ENCODE measurements at regions not wholly inside any gene's neighbourhood (a gene's known extent, or its start where the extent isn't known, plus 50 kb on each side); places are given as distances from the start of the nearest gene placed in this dataset.

DNA sequence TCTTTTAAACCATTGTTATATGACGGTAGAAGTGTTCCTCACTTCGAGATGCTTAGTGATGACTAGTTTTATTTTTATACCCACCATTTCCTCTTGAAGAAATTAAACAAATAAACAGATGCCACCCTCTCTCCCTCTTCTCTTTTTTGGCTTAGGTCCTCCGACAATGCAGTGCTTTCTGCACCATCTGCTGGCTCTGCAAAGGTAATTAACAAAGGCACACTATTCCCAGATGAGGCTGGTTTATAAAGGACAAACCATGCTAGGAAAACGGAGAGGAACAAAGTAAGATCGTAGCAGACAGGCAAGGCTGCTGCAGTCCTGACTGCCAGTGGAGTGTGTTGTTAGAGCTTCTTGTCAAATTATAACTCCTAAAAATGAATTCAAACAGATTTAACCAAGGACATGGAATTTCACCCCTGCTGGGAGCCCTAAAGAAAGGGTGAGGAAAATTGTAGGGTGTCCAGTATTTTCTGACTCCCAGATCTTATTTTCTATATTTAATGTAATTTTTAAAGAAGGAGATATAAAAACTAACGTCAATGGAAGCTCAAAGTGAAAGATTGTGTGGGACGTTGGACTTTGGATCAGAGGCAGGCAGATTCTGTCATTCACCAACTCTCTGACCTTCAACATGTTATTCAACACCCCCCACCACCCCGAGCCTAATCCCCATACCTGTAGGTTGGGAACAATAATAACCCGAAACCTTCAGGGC, 142.1 kb downstream of the CPEB2 start:
- H4K20me1 ChIP-seq (ENCODE audit: insufficient read depth, low read length): no peaks in the 10 kb centered on the region
- no peak for TF ChIP-seq EZH2 (IDR thresholded peaks at IDR 0.05; ENCODE audit: insufficient read depth, low read length)
- TF ChIP-seq, protein P1, sequence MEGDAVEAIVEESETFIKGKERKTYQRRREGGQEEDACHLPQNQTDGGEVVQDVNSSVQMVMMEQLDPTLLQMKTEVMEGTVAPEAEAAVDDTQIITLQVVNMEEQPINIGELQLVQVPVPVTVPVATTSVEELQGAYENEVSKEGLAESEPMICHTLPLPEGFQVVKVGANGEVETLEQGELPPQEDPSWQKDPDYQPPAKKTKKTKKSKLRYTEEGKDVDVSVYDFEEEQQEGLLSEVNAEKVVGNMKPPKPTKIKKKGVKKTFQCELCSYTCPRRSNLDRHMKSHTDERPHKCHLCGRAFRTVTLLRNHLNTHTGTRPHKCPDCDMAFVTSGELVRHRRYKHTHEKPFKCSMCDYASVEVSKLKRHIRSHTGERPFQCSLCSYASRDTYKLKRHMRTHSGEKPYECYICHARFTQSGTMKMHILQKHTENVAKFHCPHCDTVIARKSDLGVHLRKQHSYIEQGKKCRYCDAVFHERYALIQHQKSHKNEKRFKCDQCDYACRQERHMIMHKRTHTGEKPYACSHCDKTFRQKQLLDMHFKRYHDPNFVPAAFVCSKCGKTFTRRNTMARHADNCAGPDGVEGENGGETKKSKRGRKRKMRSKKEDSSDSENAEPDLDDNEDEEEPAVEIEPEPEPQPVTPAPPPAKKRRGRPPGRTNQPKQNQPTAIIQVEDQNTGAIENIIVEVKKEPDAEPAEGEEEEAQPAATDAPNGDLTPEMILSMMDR (IDR thresholded peaks at IDR 0.05; ENCODE audit: insufficient read depth, low read depth, low read length): no peak
- H3K79me2 ChIP-seq (ENCODE audit: insufficient read depth, low read length): no peaks in the 10 kb centered on the region
- H3K4me2 ChIP-seq (ENCODE audit: low read length): no peak overlapping the region
- no peaks in the 10 kb centered on the region for H3K27me3 Mint-ChIP-seq (ENCODE audit: low read depth, unreplicated experiment)
- no peak overlapping the region for H3K4me3 Mint-ChIP-seq (ENCODE audit: unreplicated experiment)
- peaks cover 1% of the 10 kb centered on the region for H3K9me3 Mint-ChIP-seq (ENCODE audit: unreplicated experiment)
- H3K27me3 ChIP-seq (ENCODE audit: insufficient read depth, low read length): no peaks in the 10 kb centered on the region
- H3K36me3 ChIP-seq (ENCODE audit: insufficient read depth, low read length): no peaks in the 10 kb centered on the region
- H3K4me1 ChIP-seq (ENCODE audit: insufficient read depth, low read length): peaks cover 12% of the 10 kb centered on the region
- no peak overlapping the region for H3K27ac Mint-ChIP-seq (ENCODE audit: unreplicated experiment)
- DNase-seq (ENCODE audit: low read depth): no peak
- no peaks in the 10 kb centered on the region for H3K9me3 ChIP-seq (ENCODE audit: insufficient read depth, low read depth, low read length)
- H3K36me3 Mint-ChIP-seq (ENCODE audit: low read depth, unreplicated experiment): peaks cover 2% of the 10 kb centered on the region
- no peak overlapping the region for H3K9ac ChIP-seq (ENCODE audit: low read length)
- H3K27ac ChIP-seq (ENCODE audit: low read depth, low read length): no peak overlapping the region
- H3K4me3 ChIP-seq (ENCODE audit: insufficient read depth, low read depth, low read length): no peak overlapping the region
- no peak for FAIRE-seq
- H3K4me1 Mint-ChIP-seq (ENCODE audit: low read depth, unreplicated experiment): peaks cover 26% of the 10 kb centered on the region
- H2AFZ ChIP-seq (ENCODE audit: low read depth, low read length): no peak overlapping the region

DNA sequence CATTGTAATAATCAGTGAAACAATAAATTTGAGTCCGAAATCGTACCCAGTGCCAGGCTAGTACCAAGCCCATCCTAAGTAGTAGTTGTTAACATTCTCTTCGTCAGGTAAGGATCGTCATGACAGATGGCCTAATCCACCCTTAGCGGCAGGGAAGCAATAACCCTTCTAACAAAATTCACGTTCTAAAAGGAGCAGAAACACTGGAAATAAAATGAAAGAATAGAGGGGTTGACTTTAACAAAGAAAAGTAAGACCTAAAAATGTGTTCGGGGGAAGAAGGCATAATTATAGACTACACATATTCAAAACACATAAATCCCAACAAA, 142.7 kb downstream of the CPEB2 start:
- Histone ChIP-seq H3K27ac (ENCODE audit: low read depth, low read length) (no peak overlapping the region), H2AFZ (ENCODE audit: low read depth, low read length) (no peak overlapping the region), H3K27me3 (ENCODE audit: insufficient read depth, low read length) (no peaks in the 10 kb centered on the region), H4K20me1 (ENCODE audit: insufficient read depth, low read length) (no peaks in the 10 kb centered on the region), H3K4me2 (ENCODE audit: low read length) (no peak overlapping the region), H3K4me3 (ENCODE audit: insufficient read depth, low read depth, low read length) (no peak overlapping the region), H3K9ac (ENCODE audit: low read length) (no peak overlapping the region), H3K79me2 (ENCODE audit: insufficient read depth, low read length) (no peaks in the 10 kb centered on the region), H3K36me3 (ENCODE audit: insufficient read depth, low read length) (no peaks in the 10 kb centered on the region), H3K9me3 (ENCODE audit: insufficient read depth, low read depth, low read length) (no peaks in the 10 kb centered on the region), H3K4me1 (ENCODE audit: insufficient read depth, low read length) (peaks cover 16% of the 10 kb centered on the region)
- H3K36me3 Mint-ChIP-seq (ENCODE audit: low read depth, unreplicated experiment): peaks cover 2% of the 10 kb centered on the region
- TF ChIP-seq, protein P1 (IDR thresholded peaks at IDR 0.05; ENCODE audit: insufficient read depth, low read depth, low read length): no peak
- TF ChIP-seq EZH2 (IDR thresholded peaks at IDR 0.05; ENCODE audit: insufficient read depth, low read length): no peak
- H3K27ac Mint-ChIP-seq (ENCODE audit: unreplicated experiment): no peak overlapping the region
- no peaks in the 10 kb centered on the region for H3K27me3 Mint-ChIP-seq (ENCODE audit: low read depth, unreplicated experiment)
- H3K9me3 Mint-ChIP-seq (ENCODE audit: unreplicated experiment): peaks cover 1% of the 10 kb centered on the region
- no peak for FAIRE-seq
- H3K4me3 Mint-ChIP-seq (ENCODE audit: unreplicated experiment): no peak overlapping the region
- peaks cover 30% of the 10 kb centered on the region for H3K4me1 Mint-ChIP-seq (ENCODE audit: low read depth, unreplicated experiment)
- DNase-seq (ENCODE audit: low read depth): no peak

DNA sequence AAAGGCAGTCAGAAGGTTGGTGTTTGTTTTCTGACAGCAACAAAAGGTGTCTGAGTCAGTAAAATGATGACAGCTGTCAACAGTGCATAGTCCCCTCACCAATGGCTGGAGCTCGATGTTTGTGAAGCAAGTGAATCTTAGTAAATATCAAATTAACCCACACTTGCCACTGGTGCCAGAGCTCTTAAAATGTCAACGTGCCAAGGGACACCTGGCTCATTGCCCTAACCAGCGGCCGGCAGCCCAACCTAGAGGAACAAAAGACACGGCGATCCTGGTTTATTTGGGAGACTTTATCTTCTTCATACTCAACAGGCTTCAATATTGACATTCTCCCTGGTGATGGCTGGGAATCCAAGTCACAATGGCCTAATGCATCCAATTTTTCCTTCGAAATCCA, 143.4 kb downstream of the CPEB2 start:
- DNase-seq (ENCODE audit: low read depth): no peak
- no peak overlapping the region for H3K27ac Mint-ChIP-seq (ENCODE audit: unreplicated experiment)
- Histone ChIP-seq H3K79me2 (ENCODE audit: insufficient read depth, low read length) (no peaks in the 10 kb centered on the region), H4K20me1 (ENCODE audit: insufficient read depth, low read length) (no peaks in the 10 kb centered on the region), H3K9me3 (ENCODE audit: insufficient read depth, low read depth, low read length) (no peaks in the 10 kb centered on the region), H3K36me3 (ENCODE audit: insufficient read depth, low read length) (no peaks in the 10 kb centered on the region), H3K4me1 (ENCODE audit: insufficient read depth, low read length) (peaks cover 19% of the 10 kb centered on the region), H3K4me3 (ENCODE audit: insufficient read depth, low read depth, low read length) (no peak overlapping the region), H2AFZ (ENCODE audit: low read depth, low read length) (no peak overlapping the region), H3K4me2 (ENCODE audit: low read length) (no peak overlapping the region), H3K27ac (ENCODE audit: low read depth, low read length) (no peak overlapping the region), H3K9ac (ENCODE audit: low read length) (no peak overlapping the region), H3K27me3 (ENCODE audit: insufficient read depth, low read length) (no peaks in the 10 kb centered on the region)
- peaks cover under 1% of the 10 kb centered on the region for H3K9me3 Mint-ChIP-seq (ENCODE audit: unreplicated experiment)
- H3K27me3 Mint-ChIP-seq (ENCODE audit: low read depth, unreplicated experiment): no peaks in the 10 kb centered on the region
- H3K4me3 Mint-ChIP-seq (ENCODE audit: unreplicated experiment): no peak overlapping the region
- H3K36me3 Mint-ChIP-seq (ENCODE audit: low read depth, unreplicated experiment): no peaks in the 10 kb centered on the region
- no peak for FAIRE-seq
- TF ChIP-seq EZH2 (IDR thresholded peaks at IDR 0.05; ENCODE audit: insufficient read depth, low read length): no peak
- TF ChIP-seq, protein P1 (IDR thresholded peaks at IDR 0.05; ENCODE audit: insufficient read depth, low read depth, low read length): no peak
- H3K4me1 Mint-ChIP-seq (ENCODE audit: low read depth, unreplicated experiment): peaks cover 36% of the 10 kb centered on the region

Measured in astrocyte (in vitro differentiated cells and primary cell).